ENCODE measurements at regions not wholly inside any gene's neighbourhood (a gene's known extent, or its start where the extent isn't known, plus 50 kb on each side); places are given as distances from the start of the nearest gene placed in this dataset.

- no peak overlapping the region for H3K27ac Mint-ChIP-seq
- no peak overlapping the region for H3K4me3 Mint-ChIP-seq
- H3K9me3 Mint-ChIP-seq: peaks cover 4% of the 10 kb centered on the region
- no peaks in the 10 kb centered on the region for H3K36me3 Mint-ChIP-seq
- no peaks in the 10 kb centered on the region for H3K4me1 Mint-ChIP-seq
- H3K27me3 Mint-ChIP-seq: peaks cover 1% of the 10 kb centered on the region
Measured at GRCh38 chr10:78707745-78708144, 361.0 kb upstream of the ZMIZ1 start.

- Mint-ChIP-seq H3K36me3 (no peaks in the 10 kb centered on the region), H3K27ac (no peak overlapping the region), H3K4me3 (no peak overlapping the region), H3K27me3 (no peaks in the 10 kb centered on the region), H3K4me1 (no peaks in the 10 kb centered on the region), H3K9me3 (peaks cover 4% of the 10 kb centered on the region)
Measured at GRCh38 chr10:78712147-78712546, 356.6 kb upstream of the ZMIZ1 start.

GRCh38 chr10:78713659-78714058, 355.1 kb upstream of the ZMIZ1 start:
- Mint-ChIP-seq H3K4me3 (no peak overlapping the region), H3K9me3 (peaks cover 4% of the 10 kb centered on the region), H3K27ac (no peak overlapping the region), H3K27me3 (no peaks in the 10 kb centered on the region), H3K4me1 (no peaks in the 10 kb centered on the region), H3K36me3 (no peaks in the 10 kb centered on the region)

GRCh38 chr10:78714225-78714624, 354.5 kb upstream of the ZMIZ1 start:
- H3K4me1 Mint-ChIP-seq: no peaks in the 10 kb centered on the region

GRCh38 chr10:78715435-78715834, 353.3 kb upstream of the ZMIZ1 start:
- Mint-ChIP-seq H3K36me3 (no peaks in the 10 kb centered on the region), H3K9me3 (peaks cover 4% of the 10 kb centered on the region), H3K27ac (no peak overlapping the region), H3K27me3 (peaks cover 1% of the 10 kb centered on the region), H3K4me3 (no peak overlapping the region), H3K4me1 (no peaks in the 10 kb centered on the region)

More at GRCh38 chr10:78714225-78714624, 354.5 kb upstream of the ZMIZ1 start:
- Mint-ChIP-seq H3K9me3 (peaks cover 4% of the 10 kb centered on the region), H3K4me3 (no peak overlapping the region), H3K27ac (no peak overlapping the region), H3K36me3 (no peaks in the 10 kb centered on the region), H3K27me3 (no peaks in the 10 kb centered on the region)

- Mint-ChIP-seq H3K36me3 (no peaks in the 10 kb centered on the region), H3K4me1 (no peaks in the 10 kb centered on the region), H3K27me3 (peaks cover 1% of the 10 kb centered on the region), H3K27ac (no peak overlapping the region), H3K9me3 (peaks cover 2% of the 10 kb centered on the region), H3K4me3 (no peak overlapping the region)
Measured at GRCh38 chr10:78716043-78716660, 352.6 kb upstream of the ZMIZ1 start.

- H3K9me3 Mint-ChIP-seq: no peaks in the 10 kb centered on the region
- H3K4me1 Mint-ChIP-seq: no peaks in the 10 kb centered on the region
- no peaks in the 10 kb centered on the region for H3K36me3 Mint-ChIP-seq
- no peak overlapping the region for H3K4me3 Mint-ChIP-seq
- H3K27ac Mint-ChIP-seq: no peak overlapping the region
- H3K27me3 Mint-ChIP-seq: peaks cover 4% of the 10 kb centered on the region
Measured at GRCh38 chr10:78717200-78717599, 351.6 kb upstream of the ZMIZ1 start.

- no peaks in the 10 kb centered on the region for H3K9me3 Mint-ChIP-seq
- H3K4me3 Mint-ChIP-seq: no peak overlapping the region
- H3K36me3 Mint-ChIP-seq: no peaks in the 10 kb centered on the region
- peaks cover 4% of the 10 kb centered on the region for H3K27me3 Mint-ChIP-seq
- no peaks in the 10 kb centered on the region for H3K4me1 Mint-ChIP-seq
- no peak overlapping the region for H3K27ac Mint-ChIP-seq
Measured at GRCh38 chr10:78718032-78718572, 350.7 kb upstream of the ZMIZ1 start.

GRCh38 chr10:78719276-78719675, 349.5 kb upstream of the ZMIZ1 start:
- H3K4me3 Mint-ChIP-seq: no peak overlapping the region
- H3K36me3 Mint-ChIP-seq: no peaks in the 10 kb centered on the region
- H3K9me3 Mint-ChIP-seq: no peaks in the 10 kb centered on the region
- no peaks in the 10 kb centered on the region for H3K4me1 Mint-ChIP-seq
- no peak overlapping the region for H3K27ac Mint-ChIP-seq
- H3K27me3 Mint-ChIP-seq: peaks cover 8% of the 10 kb centered on the region

GRCh38 chr10:78720091-78720490, 348.7 kb upstream of the ZMIZ1 start:
- Mint-ChIP-seq H3K4me3 (no peak overlapping the region), H3K27ac (no peak overlapping the region), H3K9me3 (no peaks in the 10 kb centered on the region), H3K36me3 (no peaks in the 10 kb centered on the region), H3K27me3 (peaks cover 11% of the 10 kb centered on the region), H3K4me1 (no peaks in the 10 kb centered on the region)

GRCh38 chr10:78721231-78721630, 347.5 kb upstream of the ZMIZ1 start:
- Mint-ChIP-seq H3K9me3 (no peaks in the 10 kb centered on the region), H3K27ac (no peak overlapping the region), H3K4me3 (no peak overlapping the region)

GRCh38 chr10:78724846-78725245, 343.9 kb upstream of the ZMIZ1 start:
- Mint-ChIP-seq H3K27ac (no peak overlapping the region), H3K36me3 (no peaks in the 10 kb centered on the region), H3K4me1 (no peaks in the 10 kb centered on the region), H3K4me3 (no peak overlapping the region), H3K9me3 (no peaks in the 10 kb centered on the region), H3K27me3 (peaks cover 11% of the 10 kb centered on the region)

More at GRCh38 chr10:78721231-78721630, 347.5 kb upstream of the ZMIZ1 start:
- Mint-ChIP-seq H3K4me1 (no peaks in the 10 kb centered on the region), H3K27me3 (peaks cover 11% of the 10 kb centered on the region), H3K36me3 (no peaks in the 10 kb centered on the region)

GRCh38 chr10:78726171-78726570, 342.6 kb upstream of the ZMIZ1 start:
- H3K4me3 Mint-ChIP-seq: no peak overlapping the region
- no peaks in the 10 kb centered on the region for H3K9me3 Mint-ChIP-seq
- no peaks in the 10 kb centered on the region for H3K36me3 Mint-ChIP-seq
- no peaks in the 10 kb centered on the region for H3K4me1 Mint-ChIP-seq
- H3K27ac Mint-ChIP-seq: no peak overlapping the region
- peaks cover 10% of the 10 kb centered on the region for H3K27me3 Mint-ChIP-seq

GRCh38 chr10:78727251-78727650, 341.5 kb upstream of the ZMIZ1 start:
- Mint-ChIP-seq H3K9me3 (no peaks in the 10 kb centered on the region), H3K4me1 (no peaks in the 10 kb centered on the region), H3K27ac (no peak overlapping the region), H3K36me3 (no peaks in the 10 kb centered on the region), H3K4me3 (no peak overlapping the region), H3K27me3 (peaks cover 7% of the 10 kb centered on the region)

- Mint-ChIP-seq H3K4me3 (no peak overlapping the region), H3K9me3 (no peaks in the 10 kb centered on the region), H3K36me3 (no peaks in the 10 kb centered on the region), H3K27me3 (peaks cover 7% of the 10 kb centered on the region), H3K4me1 (no peaks in the 10 kb centered on the region), H3K27ac (no peak overlapping the region)
Measured at GRCh38 chr10:78727728-78728127, 341.0 kb upstream of the ZMIZ1 start.

- H3K4me1 Mint-ChIP-seq: no peaks in the 10 kb centered on the region
- peaks cover 7% of the 10 kb centered on the region for H3K27me3 Mint-ChIP-seq
- no peak overlapping the region for H3K27ac Mint-ChIP-seq
- H3K36me3 Mint-ChIP-seq: no peaks in the 10 kb centered on the region
- H3K9me3 Mint-ChIP-seq: no peaks in the 10 kb centered on the region
- H3K4me3 Mint-ChIP-seq: no peak overlapping the region
Measured at GRCh38 chr10:78728176-78728575, 340.6 kb upstream of the ZMIZ1 start.

- H3K36me3 Mint-ChIP-seq: no peaks in the 10 kb centered on the region
- H3K9me3 Mint-ChIP-seq: no peaks in the 10 kb centered on the region
- H3K27ac Mint-ChIP-seq: no peak overlapping the region
- H3K27me3 Mint-ChIP-seq: peaks cover 3% of the 10 kb centered on the region
- no peak overlapping the region for H3K4me3 Mint-ChIP-seq
- H3K4me1 Mint-ChIP-seq: no peaks in the 10 kb centered on the region
Measured at GRCh38 chr10:78729366-78729765, 339.4 kb upstream of the ZMIZ1 start.

Data from activated naive CD4-positive, alpha-beta T cell treated with anti-CD3 and anti-CD28 coated beads, Interleukin-2, amount 50 U/mL, for 24 hours (primary cell).